HUES6 (cell line): ENCODE measurements at regions not wholly inside any gene's neighbourhood (a gene's known extent, or its start where the extent isn't known, plus 50 kb on each side); places are given as distances from the start of the nearest gene placed in this dataset.

Source experiments
- H3K27ac ChIP-seq: 2 replicates; pipeline ENCODE4 v1.7.0; 2013; ENCODE audit warnings: low read depth, mild to moderate bottlenecking, low read length, inconsistent platforms
- H3K27me3 ChIP-seq: 2 replicates; pipeline ENCODE4 v1.6.1; 2013; ENCODE audit warnings: low read length; ENCODE audit not compliant: control insufficient read depth, insufficient read depth
- H3K36me3 ChIP-seq: 2 replicates; pipeline ENCODE4 v1.6.1; 2013; ENCODE audit warnings: low read length; ENCODE audit not compliant: control insufficient read depth, insufficient read depth
- H3K4me1 ChIP-seq: 2 replicates; pipeline ENCODE4 v1.6.1; 2013; ENCODE audit warnings: low read length; ENCODE audit not compliant: control insufficient read depth, insufficient read depth
- H3K4me3 ChIP-seq: 2 replicates; pipeline ENCODE4 v1.5.1; 2013; ENCODE audit warnings: low read depth, low read length
- H3K9ac ChIP-seq: one replicate; pipeline ENCODE4 v1.6.1; 2013; ENCODE audit warnings: mild to moderate bottlenecking, low read length
- H3K9me3 ChIP-seq: 2 replicates; pipeline ENCODE4 v1.6.1; 2013; ENCODE audit warnings: low read depth, low read length; ENCODE audit not compliant: control insufficient read depth, insufficient read depth

GRCh38 chr6:14423955-14424354 is 306.4 kb downstream of the CD83 start:
- peaks cover 5% of the 10 kb centered on the region for H3K4me1 ChIP-seq
- no peaks in the 10 kb centered on the region for H3K9me3 ChIP-seq
- H3K9ac ChIP-seq, result no peak overlapping the region
- H3K27me3 ChIP-seq, result no peaks in the 10 kb centered on the region
- H3K36me3 ChIP-seq, result no peaks in the 10 kb centered on the region
- H3K27ac ChIP-seq, result no peak overlapping the region
- H3K4me3 ChIP-seq, result no peak overlapping the region

DNA sequence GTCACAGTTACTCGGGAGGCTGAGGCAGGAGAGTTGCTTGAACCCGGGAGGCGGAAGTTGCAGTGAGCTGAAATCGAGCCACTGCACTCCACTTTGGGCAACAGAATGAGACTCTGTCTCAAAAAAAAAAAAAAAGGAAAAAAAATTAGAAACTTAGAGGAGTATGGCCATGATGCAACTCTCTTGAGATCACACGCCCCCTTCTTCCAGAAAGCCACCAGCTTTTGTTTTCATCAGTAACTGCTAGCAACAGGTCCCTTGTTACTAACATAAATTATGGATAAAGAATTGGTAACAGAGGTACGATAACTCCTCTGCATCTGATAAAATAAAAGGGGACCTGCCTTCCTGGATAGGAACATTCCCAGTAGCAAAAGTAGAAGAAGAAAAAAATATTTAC is 308.2 kb downstream of the CD83 start:
- H3K27me3 ChIP-seq, result no peaks in the 10 kb centered on the region
- no peak overlapping the region for H3K9ac ChIP-seq
- no peak overlapping the region for H3K27ac ChIP-seq
- H3K4me3 ChIP-seq, result no peak overlapping the region
- no peaks in the 10 kb centered on the region for H3K9me3 ChIP-seq
- H3K4me1 ChIP-seq, result peaks cover 15% of the 10 kb centered on the region
- H3K36me3 ChIP-seq, result no peaks in the 10 kb centered on the region

- no peaks in the 10 kb centered on the region for H3K27me3 ChIP-seq
- H3K4me3 ChIP-seq, result no peak overlapping the region
- no peak overlapping the region for H3K27ac ChIP-seq
- no peak overlapping the region for H3K9ac ChIP-seq
- peaks cover 16% of the 10 kb centered on the region for H3K4me1 ChIP-seq
- H3K9me3 ChIP-seq, result no peaks in the 10 kb centered on the region
- no peaks in the 10 kb centered on the region for H3K36me3 ChIP-seq
Measured at GRCh38 chr6:14426281-14426680, 308.7 kb downstream of the CD83 start.

GRCh38 chr6:14428269-14428668 is 310.7 kb downstream of the CD83 start:
- Histone ChIP-seq H3K9ac (no peak overlapping the region), H3K27me3 (no peaks in the 10 kb centered on the region), H3K9me3 (no peaks in the 10 kb centered on the region), H3K36me3 (no peaks in the 10 kb centered on the region), H3K4me3 (no peak overlapping the region), H3K27ac (no peak overlapping the region), H3K4me1 (peaks cover 25% of the 10 kb centered on the region)

- no peak overlapping the region for H3K9ac ChIP-seq
- no peaks in the 10 kb centered on the region for H3K27me3 ChIP-seq
- no peaks in the 10 kb centered on the region for H3K9me3 ChIP-seq
- H3K4me1 ChIP-seq, result peaks cover 32% of the 10 kb centered on the region
- no peaks in the 10 kb centered on the region for H3K36me3 ChIP-seq
- no peak overlapping the region for H3K27ac ChIP-seq
- H3K4me3 ChIP-seq, result no peak overlapping the region
Measured at GRCh38 chr6:14429396-14429795, 311.8 kb downstream of the CD83 start.

DNA sequence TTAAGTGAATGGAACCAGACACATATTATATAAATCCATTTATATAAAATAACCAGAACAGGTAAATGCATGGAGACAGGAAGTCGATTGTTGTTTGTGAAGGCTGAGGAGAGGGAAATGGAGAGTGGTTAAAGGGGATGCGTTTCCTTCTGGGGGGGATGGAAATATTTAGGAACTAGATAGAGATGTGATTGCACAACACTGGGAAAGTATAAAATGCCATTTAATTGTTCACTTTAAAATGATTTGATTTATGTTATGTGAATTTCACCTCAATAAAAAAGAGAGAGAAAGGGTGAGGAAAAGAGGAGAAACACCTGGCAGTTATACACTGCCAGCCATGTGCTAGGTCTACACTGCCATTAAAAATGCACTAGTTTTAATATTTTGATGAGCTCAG is 312.6 kb downstream of the CD83 start:
- Histone ChIP-seq H3K9ac (no peak overlapping the region), H3K36me3 (no peaks in the 10 kb centered on the region), H3K27me3 (no peaks in the 10 kb centered on the region), H3K27ac (no peak overlapping the region), H3K4me3 (no peak overlapping the region), H3K9me3 (no peaks in the 10 kb centered on the region), H3K4me1 (peaks cover 32% of the 10 kb centered on the region)

GRCh38 chr6:14431385-14432330 is 314.1 kb downstream of the CD83 start:
- Histone ChIP-seq H3K4me3 (no peak overlapping the region), H3K27ac (no peak overlapping the region), H3K9me3 (no peaks in the 10 kb centered on the region), H3K27me3 (no peaks in the 10 kb centered on the region), H3K36me3 (no peaks in the 10 kb centered on the region), H3K4me1 (peaks cover 32% of the 10 kb centered on the region), H3K9ac (no peak overlapping the region)

GRCh38 chr6:14434916-14435690 is 317.5 kb downstream of the CD83 start:
- Histone ChIP-seq H3K9ac (no peak overlapping the region), H3K4me3 (no peak overlapping the region), H3K4me1 (peaks cover 17% of the 10 kb centered on the region), H3K36me3 (no peaks in the 10 kb centered on the region), H3K9me3 (no peaks in the 10 kb centered on the region), H3K27me3 (no peaks in the 10 kb centered on the region), H3K27ac (no peak overlapping the region)

- H3K27me3 ChIP-seq, result no peaks in the 10 kb centered on the region
Measured at GRCh38 chr6:14436592-14437132, 319.1 kb downstream of the CD83 start.

GRCh38 chr6:14439419-14439818 is 321.8 kb downstream of the CD83 start:
- Histone ChIP-seq H3K36me3 (no peaks in the 10 kb centered on the region), H3K4me3 (no peak overlapping the region), H3K9me3 (no peaks in the 10 kb centered on the region), H3K9ac (no peak overlapping the region), H3K27me3 (no peaks in the 10 kb centered on the region), H3K4me1 (no peaks in the 10 kb centered on the region), H3K27ac (no peak overlapping the region)

More at GRCh38 chr6:14436592-14437132, 319.1 kb downstream of the CD83 start:
- no peak overlapping the region for H3K4me3 ChIP-seq
- H3K27ac ChIP-seq, result no peak overlapping the region
- no peaks in the 10 kb centered on the region for H3K36me3 ChIP-seq
- peaks cover 13% of the 10 kb centered on the region for H3K4me1 ChIP-seq
- no peak overlapping the region for H3K9ac ChIP-seq
- no peaks in the 10 kb centered on the region for H3K9me3 ChIP-seq
